H9 (cell line): ENCODE measurements at regions not wholly inside any gene's neighbourhood (a gene's known extent, or its start where the extent isn't known, plus 50 kb on each side); places are given as distances from the start of the nearest gene placed in this dataset.

Experiments
- DNase-seq: peaks from one replicate; pipeline ENCODE4 v3.0.0-alpha.2; 2017
- H2AFZ ChIP-seq: one replicate; pipeline ENCODE4 v1.6.1; 2013; ENCODE audit warnings: mild to moderate bottlenecking, low read length, control low read depth, moderate library complexity
- H2AK5ac ChIP-seq: 2 replicates; pipeline ENCODE4 v1.6.1; 2013; ENCODE audit warnings: low read length, control low read depth, mixed read lengths; ENCODE audit not compliant: insufficient read length
- H2BK120ac ChIP-seq: one replicate; pipeline ENCODE4 v1.6.1; 2013; ENCODE audit warnings: low read depth, mild to moderate bottlenecking, low read length, control low read depth, inconsistent platforms; ENCODE audit not compliant: poor library complexity, severe bottlenecking
- H2BK12ac ChIP-seq: 2 replicates; pipeline ENCODE4 v1.6.1; 2013; ENCODE audit warnings: low read length, control low read depth, mixed read lengths, low read depth; ENCODE audit not compliant: insufficient read length
- H2BK15ac ChIP-seq: 2 replicates; pipeline ENCODE4 v1.6.1; 2013; ENCODE audit warnings: low read depth, low read length, control low read depth
- H2BK20ac ChIP-seq: one replicate; pipeline ENCODE4 v1.6.1; 2013; ENCODE audit warnings: low read depth, mild to moderate bottlenecking, low read length, control low read depth, inconsistent platforms; ENCODE audit not compliant: poor library complexity, severe bottlenecking
- H2BK5ac ChIP-seq: 2 replicates; pipeline ENCODE4 v1.6.1; 2013; ENCODE audit warnings: low read length, control low read depth, mixed read lengths; ENCODE audit not compliant: insufficient read length
- H3K14ac ChIP-seq: 2 replicates; pipeline ENCODE4 v1.6.1; 2013; ENCODE audit warnings: low read length, control low read depth; ENCODE audit not compliant: insufficient read depth
- H3K18ac ChIP-seq: 2 replicates; pipeline ENCODE4 v1.6.1; 2013; ENCODE audit warnings: low read depth, mild to moderate bottlenecking, mixed read lengths, low read length, control low read depth; ENCODE audit not compliant: insufficient read length
- H3K23ac ChIP-seq: 2 replicates; pipeline ENCODE4 v1.6.1; 2013; ENCODE audit warnings: low read length, control low read depth, mixed read lengths, low read depth; ENCODE audit not compliant: insufficient read length
- H3K23me2 ChIP-seq: 2 replicates; pipeline ENCODE4 v1.6.1; 2013; ENCODE audit warnings: low read depth, mild to moderate bottlenecking, mixed read lengths, low read length, control low read depth; ENCODE audit not compliant: insufficient read length, poor library complexity, severe bottlenecking
- H3K27ac ChIP-seq: 2 replicates; pipeline ENCODE4 v1.5.1; 2013; ENCODE audit warnings: low read length, control low read depth, mixed read lengths, low read depth; ENCODE audit not compliant: insufficient read length
- H3K27me3 ChIP-seq: 2 replicates; pipeline ENCODE4 v1.6.1; 2013; ENCODE audit warnings: low read length, control low read depth, inconsistent platforms; ENCODE audit not compliant: insufficient read depth
- H3K4ac ChIP-seq: 2 replicates; pipeline ENCODE4 v1.6.1; 2013; ENCODE audit warnings: low read depth, mild to moderate bottlenecking, control low read depth, inconsistent platforms, low read length, moderate library complexity
- H3K4me1 ChIP-seq: 2 replicates; pipeline ENCODE4 v1.6.1; 2013; ENCODE audit warnings: low read length, control low read depth, inconsistent platforms; ENCODE audit not compliant: insufficient read depth
- H3K4me2 ChIP-seq: 2 replicates; pipeline ENCODE4 v1.6.1; 2013; ENCODE audit warnings: low read length, control low read depth, mixed read lengths; ENCODE audit not compliant: insufficient read length, insufficient read depth
- H3K56ac ChIP-seq: 2 replicates; pipeline ENCODE4 v1.6.1; 2013; ENCODE audit warnings: low read depth, mild to moderate bottlenecking, mixed read lengths, low read length, control low read depth; ENCODE audit not compliant: insufficient read length
- H3K79me1 ChIP-seq: 2 replicates; pipeline ENCODE4 v1.6.1; 2013; ENCODE audit warnings: low read depth, mild to moderate bottlenecking, moderate library complexity, low read length, control low read depth, inconsistent platforms; ENCODE audit not compliant: insufficient read depth, poor library complexity, severe bottlenecking
- H3K79me2 ChIP-seq: 2 replicates; pipeline ENCODE4 v1.6.1; 2013; ENCODE audit warnings: low read length, control low read depth, inconsistent platforms; ENCODE audit not compliant: insufficient read depth
- H3K9ac ChIP-seq: 2 replicates; pipeline ENCODE4 v1.6.1; 2013; ENCODE audit warnings: low read length, control low read depth, mixed read lengths; ENCODE audit not compliant: insufficient read length; ENCODE audit errors: extremely low read depth
- H3K9me3 ChIP-seq: one replicate; pipeline ENCODE4 v1.6.1; 2013; ENCODE audit warnings: low read depth, low read length, inconsistent platforms; ENCODE audit not compliant: control insufficient read depth
- H3T11ph ChIP-seq: one replicate; pipeline ENCODE4 v1.6.1; 2013; ENCODE audit warnings: mild to moderate bottlenecking, low read length, control low read depth, inconsistent platforms
- H4K20me1 ChIP-seq: one replicate; pipeline ENCODE4 v1.6.1; 2013; ENCODE audit not compliant: control insufficient read depth, insufficient read length, insufficient read depth
- H4K5ac ChIP-seq: 2 replicates; pipeline ENCODE4 v1.6.1; 2013; ENCODE audit warnings: low read depth, mild to moderate bottlenecking, mixed read lengths, low read length, control low read depth; ENCODE audit not compliant: insufficient read length
- H4K8ac ChIP-seq: replicated peaks from 2 replicates; pipeline ENCODE4 v1.6.1; 2013; ENCODE audit warnings: low read length, control low read depth, mixed read lengths, low read depth; ENCODE audit not compliant: insufficient read length
- H4K91ac ChIP-seq: 2 replicates; pipeline ENCODE4 v1.6.1; 2013; ENCODE audit warnings: low read depth, mild to moderate bottlenecking, moderate library complexity, mixed read lengths, low read length, control low read depth; ENCODE audit not compliant: insufficient read length
- H3K27ac Mint-ChIP-seq, 3 experiments: 2 replicates in 2 of 3; 3 replicates in 1 of 3; pipeline ENCODE4 v1.8.0; 2020 to 2021; ENCODE audit warnings: mixed read lengths in 3 of 3, mild to moderate bottlenecking in 1 of 3, moderate library complexity in 1 of 3
- H3K27me3 Mint-ChIP-seq: 2 replicates; pipeline ENCODE4 v1.8.0; 2021; ENCODE audit warnings: low read depth, mild to moderate bottlenecking, moderate library complexity, mixed read lengths
- H3K36me3 Mint-ChIP-seq, 3 experiments: 2 replicates in 2 of 3; 3 replicates in 1 of 3; pipeline ENCODE4 v1.8.0; 2020 to 2021; ENCODE audit warnings: low read depth in 3 of 3, mixed read lengths in 3 of 3; ENCODE audit not compliant: insufficient read depth in 1 of 3
- H3K4me1 Mint-ChIP-seq, 2 experiments: 2 replicates each; pipeline ENCODE4 v1.8.0; 2020; ENCODE audit warnings: mixed read lengths in 2 of 2
- H3K4me3 Mint-ChIP-seq, 2 experiments: 2 replicates in 1 of 2; 3 replicates in 1 of 2; pipeline ENCODE4 v1.8.0; 2020 to 2021; ENCODE audit warnings: mild to moderate bottlenecking in 2 of 2, mixed read lengths in 2 of 2, moderate library complexity in 1 of 2
- H3K9me3 Mint-ChIP-seq, 2 experiments: 2 replicates in 1 of 2; 3 replicates in 1 of 2; pipeline ENCODE4 v1.8.0; 2020; ENCODE audit warnings: mild to moderate bottlenecking in 2 of 2, mixed read lengths in 2 of 2, moderate library complexity in 1 of 2
- WGBS: extraction: QIAGEN DNeasy Blood & Tissue Kit; methylation state at CpG from one replicate; pipeline ENCODE4 v1.1.7; 2013; ENCODE audit warnings: missing lambda C conversion rate, low lambda C conversion rate, mixed read lengths; ENCODE audit not compliant: insufficient read length; ENCODE audit errors: extremely low coverage; 5-methylcytosine and 5-hydroxymethylcytosine counted together
- TF ChIP-seq, protein P1 (sequence below): fragments of 200-600 bp; sonication (generic); conservative IDR thresholded peaks from 3 replicates; pipeline ENCODE4 v1.8.0; 2021; ENCODE audit warnings: antibody characterized with exemption, mild to moderate bottlenecking

DNA sequence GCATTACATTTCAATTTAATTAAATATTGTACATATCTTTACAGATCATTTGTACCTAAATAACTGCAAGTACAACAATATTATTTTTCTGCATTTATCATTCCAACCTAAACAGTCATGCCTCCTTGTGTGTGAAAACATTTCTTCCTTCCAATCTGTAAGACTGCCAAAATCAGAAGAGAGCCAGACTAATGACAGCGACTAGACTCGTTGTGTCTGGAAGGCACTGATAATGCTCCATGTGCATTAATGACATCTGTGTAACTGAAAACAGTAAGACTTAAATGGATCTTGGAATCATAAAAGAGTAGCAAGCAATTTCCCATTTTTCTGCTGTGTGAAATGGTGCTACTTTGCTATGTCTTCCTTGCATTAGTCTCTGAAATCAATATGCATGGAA lies 278.0 kb upstream of the DSEL start:
- Histone ChIP-seq H3K27ac (no peak overlapping the region), H2BK15ac (no peak overlapping the region)

More for the DNA sequence above, 278.0 kb upstream of the DSEL start:
- no peak overlapping the region for H4K91ac ChIP-seq
- H3K23me2 ChIP-seq, result no peaks in the 10 kb centered on the region
- Mint-ChIP-seq H3K9me3 (no peaks in the 10 kb centered on the region; a peak in 1 of 5 replicates), H3K27me3 (no peaks in the 10 kb centered on the region), H3K4me3 (no peak overlapping the region), H3K4me1 (no peaks in the 10 kb centered on the region), H3K27ac (no peak overlapping the region; a peak in 1 of 7 replicates), H3K36me3 (no peaks in the 10 kb centered on the region)
- H2BK5ac ChIP-seq, result no peak overlapping the region
- no peak overlapping the region for H2AK5ac ChIP-seq
- no CpG with 5 or more reads among the region's 2 CpGs for WGBS
- no peak overlapping the region for H4K5ac ChIP-seq
- no peak overlapping the region for H4K8ac ChIP-seq
- TF ChIP-seq, protein P1, sequence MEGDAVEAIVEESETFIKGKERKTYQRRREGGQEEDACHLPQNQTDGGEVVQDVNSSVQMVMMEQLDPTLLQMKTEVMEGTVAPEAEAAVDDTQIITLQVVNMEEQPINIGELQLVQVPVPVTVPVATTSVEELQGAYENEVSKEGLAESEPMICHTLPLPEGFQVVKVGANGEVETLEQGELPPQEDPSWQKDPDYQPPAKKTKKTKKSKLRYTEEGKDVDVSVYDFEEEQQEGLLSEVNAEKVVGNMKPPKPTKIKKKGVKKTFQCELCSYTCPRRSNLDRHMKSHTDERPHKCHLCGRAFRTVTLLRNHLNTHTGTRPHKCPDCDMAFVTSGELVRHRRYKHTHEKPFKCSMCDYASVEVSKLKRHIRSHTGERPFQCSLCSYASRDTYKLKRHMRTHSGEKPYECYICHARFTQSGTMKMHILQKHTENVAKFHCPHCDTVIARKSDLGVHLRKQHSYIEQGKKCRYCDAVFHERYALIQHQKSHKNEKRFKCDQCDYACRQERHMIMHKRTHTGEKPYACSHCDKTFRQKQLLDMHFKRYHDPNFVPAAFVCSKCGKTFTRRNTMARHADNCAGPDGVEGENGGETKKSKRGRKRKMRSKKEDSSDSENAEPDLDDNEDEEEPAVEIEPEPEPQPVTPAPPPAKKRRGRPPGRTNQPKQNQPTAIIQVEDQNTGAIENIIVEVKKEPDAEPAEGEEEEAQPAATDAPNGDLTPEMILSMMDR, result no peak
- H3K79me2 ChIP-seq, result no peaks in the 10 kb centered on the region
- no peaks in the 10 kb centered on the region for H3K4me1 ChIP-seq
- no peaks in the 10 kb centered on the region for H4K20me1 ChIP-seq
- H3K23ac ChIP-seq, result no peak overlapping the region
- no peak overlapping the region for H2AFZ ChIP-seq
- H2BK20ac ChIP-seq, result no peak overlapping the region
- H3K79me1 ChIP-seq, result no peaks in the 10 kb centered on the region
- H3K4me2 ChIP-seq, result no peak overlapping the region
- H3K4ac ChIP-seq, result no peak overlapping the region
- H3K9me3 ChIP-seq, result no peaks in the 10 kb centered on the region
- no peak overlapping the region for H3K9ac ChIP-seq
- no peak overlapping the region for H3K56ac ChIP-seq
- H3T11ph ChIP-seq, result no peak overlapping the region
- H3K27me3 ChIP-seq, result no peaks in the 10 kb centered on the region
- H2BK12ac ChIP-seq, result no peak overlapping the region
- H3K14ac ChIP-seq, result no peak overlapping the region
- no peak overlapping the region for H2BK120ac ChIP-seq
- no peak for DNase-seq
- H3K18ac ChIP-seq, result no peak overlapping the region
